ENCODE measurements at regions not wholly inside any gene's neighbourhood (a gene's known extent, or its start where the extent isn't known, plus 50 kb on each side); places are given as distances from the start of the nearest gene placed in this dataset.
"Not testable (repeated sequence)": the region's sequence is repeated elsewhere in the genome, so short reads cannot be mapped to it uniquely, and the experiment has no call there.

GRCh38 chr1:76727520-76727919 is 139.8 kb upstream of the ST6GALNAC5 start:
- Mint-ChIP-seq H3K9me3 (no peaks in the 10 kb centered on the region), H3K4me3 (no peak overlapping the region), H3K36me3 (no peaks in the 10 kb centered on the region), H3K4me1 (peaks cover 10% of the 10 kb centered on the region), H3K27ac (no peak overlapping the region), H3K27me3 (ENCODE audit: insufficient read depth, low read depth) (no peaks in the 10 kb centered on the region)
- Histone ChIP-seq H3K9me3 (ENCODE audit: low read depth) (no peaks in the 10 kb centered on the region), H3K4me3 (no peak overlapping the region), H3K36me3 (no peaks in the 10 kb centered on the region), H3K9ac (no peak overlapping the region), H3K4me2 (no peak overlapping the region), H2AFZ (replicated peaks) (no peak overlapping the region), H3K27ac (no peak overlapping the region), H3K27me3 (no peaks in the 10 kb centered on the region), H3F3A (ENCODE audit: low read depth) (no peaks in the 10 kb centered on the region), H3K4me1 (no peaks in the 10 kb centered on the region), H3K79me2 (ENCODE audit: low read depth) (no peaks in the 10 kb centered on the region), H4K20me1 (ENCODE audit: low read depth) (no peaks in the 10 kb centered on the region)
- no peak for DNase-seq (ENCODE audit: low spot score)
- no peak for TF ChIP-seq CTCF (IDR thresholded peaks at IDR 0.05)

- Histone ChIP-seq H3K4me2 (no peak overlapping the region), H3K9ac (no peak overlapping the region), H3K4me1 (no peaks in the 10 kb centered on the region), H2AFZ (replicated peaks) (no peak overlapping the region), H3K36me3 (no peaks in the 10 kb centered on the region), H3K9me3 (ENCODE audit: low read depth) (no peaks in the 10 kb centered on the region), H3K79me2 (ENCODE audit: low read depth) (no peaks in the 10 kb centered on the region), H3K27ac (no peak overlapping the region), H3K27me3 (no peaks in the 10 kb centered on the region), H3K4me3 (no peak overlapping the region), H4K20me1 (ENCODE audit: low read depth) (no peaks in the 10 kb centered on the region), H3F3A (ENCODE audit: low read depth) (no peaks in the 10 kb centered on the region)
- Mint-ChIP-seq H3K27me3 (ENCODE audit: insufficient read depth, low read depth) (no peaks in the 10 kb centered on the region), H3K9me3 (no peaks in the 10 kb centered on the region), H3K27ac (no peak overlapping the region), H3K4me1 (peaks cover 7% of the 10 kb centered on the region), H3K36me3 (no peaks in the 10 kb centered on the region), H3K4me3 (no peak overlapping the region)
- no peak for DNase-seq (ENCODE audit: low spot score)
- TF ChIP-seq EZH2phosphoT487 (IDR thresholded peaks at IDR 0.05) (no peak), EZH2 (IDR thresholded peaks at IDR 0.05) (no peak), CTCF (IDR thresholded peaks at IDR 0.05) (no peak)
Observed at GRCh38 chr1:76729142-76729541, 138.1 kb upstream of the ST6GALNAC5 start.

- no peak overlapping the region for H3K9ac ChIP-seq
- TF ChIP-seq EZH2phosphoT487 (IDR thresholded peaks at IDR 0.05) (no peak), EZH2 (IDR thresholded peaks at IDR 0.05) (no peak), CTCF (IDR thresholded peaks at IDR 0.05) (no peak)
- H3K4me2 ChIP-seq = no peak overlapping the region
- H4K20me1 ChIP-seq (ENCODE audit: low read depth) = no peaks in the 10 kb centered on the region
- no peaks in the 10 kb centered on the region for H3K36me3 Mint-ChIP-seq
- H3K27ac ChIP-seq = no peak overlapping the region
- H3K27ac Mint-ChIP-seq = no peak overlapping the region
- no peaks in the 10 kb centered on the region for H3K79me2 ChIP-seq (ENCODE audit: low read depth)
- H3K4me3 ChIP-seq = no peak overlapping the region
- H3K4me3 Mint-ChIP-seq = no peak overlapping the region
- no peak for DNase-seq (ENCODE audit: low spot score)
- H3K9me3 ChIP-seq (ENCODE audit: low read depth) = no peaks in the 10 kb centered on the region
- H2AFZ ChIP-seq (replicated peaks) = no peak overlapping the region
- H3K9me3 Mint-ChIP-seq = no peaks in the 10 kb centered on the region
- no peaks in the 10 kb centered on the region for H3K4me1 ChIP-seq
- H3F3A ChIP-seq (ENCODE audit: low read depth) = no peaks in the 10 kb centered on the region
- H3K4me1 Mint-ChIP-seq = peaks cover 7% of the 10 kb centered on the region
- no peaks in the 10 kb centered on the region for H3K36me3 ChIP-seq
- no peaks in the 10 kb centered on the region for H3K27me3 ChIP-seq
- H3K27me3 Mint-ChIP-seq (ENCODE audit: insufficient read depth, low read depth) = peaks cover under 1% of the 10 kb centered on the region
Observed at GRCh38 chr1:76730027-76730426, 137.3 kb upstream of the ST6GALNAC5 start.

GRCh38 chr1:76738355-76738754 is 128.9 kb upstream of the ST6GALNAC5 start:
- not testable (repeated sequence) for H3K9me3 ChIP-seq (ENCODE audit: low read depth)
- peaks cover 32% of the 10 kb centered on the region for H3K9me3 Mint-ChIP-seq

GRCh38 chr1:76740956-76741355 is 126.3 kb upstream of the ST6GALNAC5 start:
- not testable (repeated sequence) for H3K27ac Mint-ChIP-seq; H3K27me3 Mint-ChIP-seq (ENCODE audit: insufficient read depth, low read depth)

More at GRCh38 chr1:76738355-76738754, 128.9 kb upstream of the ST6GALNAC5 start:
- H2AFZ ChIP-seq (replicated peaks); DNase-seq (ENCODE audit: low spot score); H3K27me3 ChIP-seq; H3K36me3 Mint-ChIP-seq; H3K4me1 ChIP-seq; H3K27me3 Mint-ChIP-seq (ENCODE audit: insufficient read depth, low read depth); H3K79me2 ChIP-seq (ENCODE audit: low read depth); H3K4me1 Mint-ChIP-seq; H4K20me1 ChIP-seq (ENCODE audit: low read depth); H3K9ac ChIP-seq; H3F3A ChIP-seq (ENCODE audit: low read depth); H3K36me3 ChIP-seq; H3K27ac ChIP-seq; H3K4me2 ChIP-seq; H3K4me3 Mint-ChIP-seq; H3K27ac Mint-ChIP-seq; H3K4me3 ChIP-seq: not testable (repeated sequence)

More at GRCh38 chr1:76740956-76741355, 126.3 kb upstream of the ST6GALNAC5 start:
- H3K9ac ChIP-seq; H3F3A ChIP-seq (ENCODE audit: low read depth); H3K27ac ChIP-seq; H3K9me3 ChIP-seq (ENCODE audit: low read depth); H3K36me3 ChIP-seq; H3K4me1 ChIP-seq; H3K27me3 ChIP-seq; H3K4me3 Mint-ChIP-seq; H3K36me3 Mint-ChIP-seq; H3K79me2 ChIP-seq (ENCODE audit: low read depth); DNase-seq (ENCODE audit: low spot score); H3K4me1 Mint-ChIP-seq; H3K4me3 ChIP-seq; H2AFZ ChIP-seq (replicated peaks); H3K4me2 ChIP-seq; H4K20me1 ChIP-seq (ENCODE audit: low read depth): not testable (repeated sequence)
- H3K9me3 Mint-ChIP-seq = peaks cover 37% of the 10 kb centered on the region
